Bronchial epithelial cell (primary cell): ENCODE measurements at regions not wholly inside any gene's neighbourhood (a gene's known extent, or its start where the extent isn't known, plus 50 kb on each side); places are given as distances from the start of the nearest gene placed in this dataset.
A peak's percentile ranks its signal among the peaks of the same experiment; 100 is the strongest.

Experiments
- DNase-seq: peaks from one replicate; pipeline ENCODE4 v3.0.0-alpha.2; 2010; ENCODE audit warnings: low read depth
- FAIRE-seq: peaks from 2 replicates; lab custom pipeline; 2011; peaks lifted over from hg19 to GRCh38; lab: Jason Lieb, UNC
- H3K27me3 ChIP-seq: 2 replicates; pipeline ENCODE4 v1.5.1; 2011; ENCODE audit warnings: low read length; ENCODE audit not compliant: control insufficient read depth, insufficient read depth
- H3K36me3 ChIP-seq: 2 replicates; pipeline ENCODE4 v1.5.1; 2011; ENCODE audit warnings: low read length; ENCODE audit not compliant: control insufficient read depth, insufficient read depth
- H3K4me3 ChIP-seq: 2 replicates; pipeline ENCODE4 v1.5.1; 2011; ENCODE audit warnings: mild to moderate bottlenecking, low read depth, low read length, control low read depth
- CTCF ChIP-seq: IDR thresholded peaks from 2 replicates; pipeline ENCODE4 v1.5.1; 2011; ENCODE audit warnings: mild to moderate bottlenecking, moderate library complexity, low read length, control low read depth, inconsistent platforms; ENCODE audit not compliant: insufficient read depth, severe bottlenecking

GRCh38 chr2:150681120-150681804 lies 193.8 kb upstream of the RND3 start:
- no peak for TF ChIP-seq CTCF
- Histone ChIP-seq H3K4me3 (no peak overlapping the region), H3K27me3 (no peaks in the 10 kb centered on the region), H3K36me3 (no peaks in the 10 kb centered on the region)
- DNase-seq (peak; percentile 65), FAIRE-seq (no peak)

GRCh38 chr2:150679456-150680120 lies 192.1 kb upstream of the RND3 start:
- no peak for DNase-seq
- Histone ChIP-seq H3K27me3 (no peaks in the 10 kb centered on the region), H3K36me3 (no peaks in the 10 kb centered on the region), H3K4me3 (no peak overlapping the region)
- FAIRE-seq, result no peak
- no peak for TF ChIP-seq CTCF

GRCh38 chr2:150677551-150677950 lies 190.1 kb upstream of the RND3 start:
- DNase-seq (no peak), FAIRE-seq (no peak)
- no peaks in the 10 kb centered on the region for H3K27me3 ChIP-seq
- no peak for TF ChIP-seq CTCF
- H3K4me3 ChIP-seq, result no peak overlapping the region
- H3K36me3 ChIP-seq, result no peaks in the 10 kb centered on the region

- Histone ChIP-seq H3K4me3 (no peak overlapping the region), H3K36me3 (no peaks in the 10 kb centered on the region), H3K27me3 (no peaks in the 10 kb centered on the region)
- TF ChIP-seq CTCF, result no peak
- DNase-seq, result no peak
- FAIRE-seq, result no peak
These were observed 189.4 kb upstream of the RND3 start for GRCh38 chr2:150676747-150677383.

- Histone ChIP-seq H3K27me3 (no peaks in the 10 kb centered on the region), H3K4me3 (no peak overlapping the region), H3K36me3 (no peaks in the 10 kb centered on the region)
- TF ChIP-seq CTCF, result no peak
- DNase-seq (no peak), FAIRE-seq (no peak)
These were observed 188.3 kb upstream of the RND3 start for GRCh38 chr2:150675807-150676206.
